ENCODE measurements at regions not wholly inside any gene's neighbourhood (a gene's known extent, or its start where the extent isn't known, plus 50 kb on each side); places are given as distances from the start of the nearest gene placed in this dataset.

DNA sequence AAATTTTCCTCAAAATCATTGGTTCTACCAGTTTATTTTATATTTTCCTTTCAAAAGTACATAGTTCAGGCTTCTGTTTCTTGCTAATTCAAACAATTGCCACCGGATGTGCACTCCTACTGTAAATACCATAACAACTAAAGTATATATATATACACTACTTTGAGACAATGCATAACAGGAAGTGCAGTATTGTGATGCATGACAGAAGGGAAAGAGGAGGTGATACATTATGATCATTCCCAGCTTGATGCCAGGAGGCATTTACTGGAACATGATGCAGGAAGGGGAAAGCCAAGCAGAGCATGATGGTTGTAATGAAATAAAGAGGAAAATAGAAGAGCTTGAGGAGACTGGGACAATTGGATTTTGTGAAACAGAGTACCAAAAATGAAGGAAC lies 215.2 kb upstream of the NT5C1B start:
- DNase-seq = no peak
- 44 to 66% methylated on average over 1 of the region's 1 CpG for WGBS, 2 donors

DNA sequence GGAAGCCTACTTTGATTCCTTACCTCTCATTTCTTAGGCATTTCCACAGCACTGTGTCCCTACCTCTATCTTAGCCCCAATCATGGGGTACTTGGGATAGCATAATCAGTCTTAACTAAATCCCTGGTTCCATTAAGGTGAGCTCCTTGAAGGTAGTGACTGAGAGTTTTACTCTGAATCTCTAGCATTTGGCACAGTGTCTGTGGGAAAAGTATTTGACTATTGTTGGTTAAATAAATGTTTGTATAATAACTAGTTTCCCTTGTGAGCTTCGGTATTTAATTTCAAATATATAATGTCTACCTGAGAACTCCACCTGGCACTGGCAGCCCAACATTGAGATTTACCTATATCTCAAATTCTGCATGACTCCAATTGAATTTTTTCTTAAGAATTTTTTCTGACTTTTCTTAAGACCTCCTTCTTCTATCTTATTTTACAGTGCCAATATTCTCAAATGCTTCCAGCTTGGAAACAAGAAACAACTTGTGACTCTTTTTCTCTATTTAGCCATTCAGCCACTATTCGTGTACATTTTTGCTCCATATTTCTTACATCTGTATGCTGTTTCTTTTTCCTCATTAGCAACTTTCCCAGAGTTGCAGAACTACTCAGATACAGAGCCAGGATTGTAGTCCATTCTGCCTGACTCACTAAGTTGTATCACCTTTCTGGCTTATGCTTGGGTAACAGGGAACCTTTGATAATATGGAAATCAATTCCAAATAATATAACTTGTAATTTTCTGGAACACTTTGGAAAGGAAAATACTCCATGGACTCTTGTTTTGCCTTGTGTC lies 214.0 kb upstream of the NT5C1B start:
- 57 to 65% methylated on average over 2 of the region's 2 CpGs for WGBS, 2 donors

More for the DNA sequence above, 215.2 kb upstream of the NT5C1B start:
- H3K27ac ChIP-seq = no peak overlapping the region
- no peaks in the 10 kb centered on the region for H3K4me1 ChIP-seq
- no peak for ATAC-seq (ENCODE audit: low FRiP score in 2 of 2)
- TF ChIP-seq POLR2A (IDR thresholded peaks at IDR 0.05) = no peak
- no peak for TF ChIP-seq EP300 (IDR thresholded peaks at IDR 0.05)
- TF ChIP-seq, protein P1, sequence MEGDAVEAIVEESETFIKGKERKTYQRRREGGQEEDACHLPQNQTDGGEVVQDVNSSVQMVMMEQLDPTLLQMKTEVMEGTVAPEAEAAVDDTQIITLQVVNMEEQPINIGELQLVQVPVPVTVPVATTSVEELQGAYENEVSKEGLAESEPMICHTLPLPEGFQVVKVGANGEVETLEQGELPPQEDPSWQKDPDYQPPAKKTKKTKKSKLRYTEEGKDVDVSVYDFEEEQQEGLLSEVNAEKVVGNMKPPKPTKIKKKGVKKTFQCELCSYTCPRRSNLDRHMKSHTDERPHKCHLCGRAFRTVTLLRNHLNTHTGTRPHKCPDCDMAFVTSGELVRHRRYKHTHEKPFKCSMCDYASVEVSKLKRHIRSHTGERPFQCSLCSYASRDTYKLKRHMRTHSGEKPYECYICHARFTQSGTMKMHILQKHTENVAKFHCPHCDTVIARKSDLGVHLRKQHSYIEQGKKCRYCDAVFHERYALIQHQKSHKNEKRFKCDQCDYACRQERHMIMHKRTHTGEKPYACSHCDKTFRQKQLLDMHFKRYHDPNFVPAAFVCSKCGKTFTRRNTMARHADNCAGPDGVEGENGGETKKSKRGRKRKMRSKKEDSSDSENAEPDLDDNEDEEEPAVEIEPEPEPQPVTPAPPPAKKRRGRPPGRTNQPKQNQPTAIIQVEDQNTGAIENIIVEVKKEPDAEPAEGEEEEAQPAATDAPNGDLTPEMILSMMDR (IDR thresholded peaks at IDR 0.05) = no peak
- no peak for TF ChIP-seq POLR2AphosphoS5 (IDR thresholded peaks at IDR 0.05)
- no peak overlapping the region for H3K4me3 ChIP-seq
- H3K27me3 ChIP-seq = no peaks in the 10 kb centered on the region
- H3K9me3 ChIP-seq = no peaks in the 10 kb centered on the region
- no peaks in the 10 kb centered on the region for H3K36me3 ChIP-seq

DNA sequence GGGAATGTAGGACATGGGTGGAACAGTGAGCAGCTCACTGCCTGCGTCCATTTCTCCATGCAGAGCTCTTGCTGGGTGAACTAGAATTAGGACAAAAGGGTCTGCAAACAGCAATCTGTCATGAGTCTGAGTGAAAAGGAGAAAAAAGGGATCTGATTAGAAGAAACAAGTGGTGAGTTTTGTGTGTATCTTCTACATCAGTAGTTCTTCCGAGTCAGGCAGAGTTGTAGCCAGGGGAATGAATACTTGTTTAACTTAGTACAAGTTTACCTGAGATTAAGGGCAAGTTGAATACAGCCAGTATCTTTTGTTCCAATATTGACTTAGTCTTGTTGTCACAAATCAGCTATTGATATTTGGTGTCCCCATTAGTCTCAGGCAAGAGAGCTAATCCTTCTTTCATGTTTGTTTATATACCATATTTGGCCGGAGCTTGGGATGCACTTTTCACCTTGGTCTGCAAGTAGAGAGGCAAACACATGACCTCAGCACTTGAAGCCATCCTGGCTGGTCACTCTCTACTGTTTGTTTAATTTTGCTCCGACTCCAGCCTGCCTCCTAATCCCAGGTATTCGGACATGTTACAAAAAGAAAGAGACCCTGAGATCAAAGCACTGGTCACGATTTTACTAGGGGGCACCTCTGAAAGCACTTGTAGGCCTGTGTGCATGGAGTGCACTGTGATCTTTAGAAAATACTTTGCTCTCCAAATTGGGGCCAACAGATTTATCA lies 211.0 kb upstream of the NT5C1B start:
- Histone ChIP-seq H3K4me1 (no peaks in the 10 kb centered on the region), H3K9me3 (no peaks in the 10 kb centered on the region), H3K27me3 (no peaks in the 10 kb centered on the region), H3K27ac (no peak overlapping the region), H3K36me3 (no peaks in the 10 kb centered on the region), H3K4me3 (no peak overlapping the region)
- DNase-seq (peak in 1 of 2 donors; percentile 33), ATAC-seq (ENCODE audit: low FRiP score in 2 of 2) (no peak)
- no peak for TF ChIP-seq EP300 (IDR thresholded peaks at IDR 0.05)
- WGBS, 2 donors = 62 to 67% methylated on average over 6 of the region's 6 CpGs

More for the DNA sequence above, 214.0 kb upstream of the NT5C1B start:
- ATAC-seq (ENCODE audit: low FRiP score in 2 of 2) = no peak
- Histone ChIP-seq H3K27me3 (no peaks in the 10 kb centered on the region), H3K36me3 (no peaks in the 10 kb centered on the region), H3K4me3 (no peak overlapping the region), H3K27ac (no peak overlapping the region), H3K9me3 (no peaks in the 10 kb centered on the region), H3K4me1 (no peaks in the 10 kb centered on the region)
- TF ChIP-seq, protein P1 (IDR thresholded peaks at IDR 0.05) = no peak
- no peak for DNase-seq

DNA sequence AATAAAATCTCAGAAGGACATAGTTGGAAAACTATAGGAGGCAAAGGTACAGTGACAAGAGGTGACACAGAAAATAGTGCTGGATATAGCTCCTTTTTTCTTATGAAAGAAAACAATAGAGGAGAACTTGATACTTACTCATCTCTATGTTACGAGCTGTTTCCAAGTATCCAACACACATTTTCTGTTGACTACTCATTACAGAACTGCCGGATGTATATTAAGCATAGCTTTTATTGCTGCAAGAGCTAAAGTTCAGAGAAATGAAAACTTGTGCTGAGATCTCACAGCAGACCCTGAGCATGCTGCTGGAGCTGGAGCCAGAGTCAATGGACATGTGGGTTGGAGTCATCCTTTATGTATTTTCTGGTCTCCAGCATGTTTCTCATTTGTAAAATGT lies 210.0 kb upstream of the NT5C1B start:
- no peaks in the 10 kb centered on the region for H3K36me3 ChIP-seq
- no peaks in the 10 kb centered on the region for H3K9me3 ChIP-seq
- H3K27ac ChIP-seq = no peak overlapping the region
- ATAC-seq (ENCODE audit: low FRiP score in 2 of 2) (no peak), DNase-seq (no peak)
- WGBS, 2 donors = 91 to 96% methylated on average over 2 of the region's 2 CpGs
- no peaks in the 10 kb centered on the region for H3K27me3 ChIP-seq
- no peak for TF ChIP-seq POLR2AphosphoS5 (IDR thresholded peaks at IDR 0.05)
- no peak for TF ChIP-seq POLR2A (IDR thresholded peaks at IDR 0.05)
- no peak for TF ChIP-seq EP300 (IDR thresholded peaks at IDR 0.05)
- TF ChIP-seq, protein P1 (IDR thresholded peaks at IDR 0.05) = no peak
- H3K4me3 ChIP-seq = no peak overlapping the region
- H3K4me1 ChIP-seq = no peaks in the 10 kb centered on the region

DNA sequence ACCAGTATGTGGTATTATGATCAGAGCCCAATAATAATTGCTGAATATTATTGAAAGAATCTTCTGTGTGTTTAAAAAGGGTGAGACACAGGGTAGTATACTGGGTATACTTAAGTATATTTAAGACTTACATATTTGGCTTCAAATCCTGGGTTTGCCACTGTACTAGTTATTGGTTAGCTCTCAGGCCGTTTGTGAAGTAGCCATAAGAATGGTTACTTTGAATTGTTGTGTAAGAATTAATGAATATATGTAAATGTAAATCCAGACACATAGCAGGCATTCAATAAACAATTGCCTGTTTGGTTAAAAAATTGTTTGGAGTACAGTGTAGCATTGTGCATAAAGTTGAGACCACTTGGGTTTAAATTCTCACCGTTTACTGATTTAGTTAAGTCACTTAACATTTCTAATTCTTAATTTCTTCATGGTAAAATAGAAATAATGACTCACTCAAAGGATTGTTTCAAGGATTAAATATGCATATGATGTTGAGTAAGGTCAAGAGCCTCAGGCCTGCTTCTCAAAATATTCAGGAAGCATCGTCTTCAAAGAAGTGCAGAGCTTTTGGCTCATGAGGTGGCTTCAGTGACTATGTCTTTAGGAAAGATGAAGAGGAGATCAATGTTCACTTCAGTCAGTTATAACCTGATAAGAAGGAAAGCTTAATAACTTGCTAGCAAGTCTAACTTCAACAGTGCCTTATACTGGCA lies 207.9 kb upstream of the NT5C1B start:
- H3K4me3 ChIP-seq = no peak overlapping the region
- no peaks in the 10 kb centered on the region for H3K27me3 ChIP-seq
- WGBS, 2 donors = 84 to 88% methylated on average over 3 of the region's 3 CpGs
- DNase-seq = no peak
- no peak overlapping the region for H3K27ac ChIP-seq
- no peak for ATAC-seq (ENCODE audit: low FRiP score in 2 of 2)
- TF ChIP-seq POLR2A (IDR thresholded peaks at IDR 0.05) (no peak), POLR2AphosphoS5 (IDR thresholded peaks at IDR 0.05) (no peak), EP300 (IDR thresholded peaks at IDR 0.05) (no peak)
- TF ChIP-seq, protein P1 (IDR thresholded peaks at IDR 0.05) = no peak
- no peaks in the 10 kb centered on the region for H3K36me3 ChIP-seq
- H3K9me3 ChIP-seq = no peaks in the 10 kb centered on the region
- no peaks in the 10 kb centered on the region for H3K4me1 ChIP-seq

Data from upper lobe of left lung (tissue), 6 donors.